ENCODE measurements at regions not wholly inside any gene's neighbourhood (a gene's known extent, or its start where the extent isn't known, plus 50 kb on each side); places are given as distances from the start of the nearest gene placed in this dataset.

DNA sequence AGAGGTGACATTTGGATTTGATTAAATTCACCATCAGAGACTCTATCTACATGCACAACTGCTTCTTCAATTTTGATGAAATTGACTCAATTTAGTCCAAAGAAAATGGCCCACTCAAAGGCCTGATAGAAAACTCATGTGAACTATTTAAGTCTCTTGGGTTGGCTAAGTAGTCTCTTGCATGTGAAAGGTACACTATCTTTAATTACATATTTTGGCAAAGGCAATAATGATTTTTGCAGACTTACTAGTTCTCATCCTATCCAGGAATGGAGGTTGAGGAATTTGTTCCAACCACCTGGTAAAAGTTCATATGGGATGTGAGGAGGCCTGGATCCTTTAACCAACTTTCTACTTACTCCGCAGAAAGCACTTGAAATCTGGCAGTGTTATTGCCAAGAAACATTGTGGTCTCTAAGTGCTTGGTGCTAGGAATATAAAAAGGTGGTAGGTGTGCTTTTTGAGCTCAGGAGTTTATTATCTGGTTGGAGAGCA lies 618.6 kb upstream of the MKI67 start:
- H3K4me3 ChIP-seq (ENCODE audit: low read depth, low read length): no peak overlapping the region
- TF ChIP-seq, protein P1, sequence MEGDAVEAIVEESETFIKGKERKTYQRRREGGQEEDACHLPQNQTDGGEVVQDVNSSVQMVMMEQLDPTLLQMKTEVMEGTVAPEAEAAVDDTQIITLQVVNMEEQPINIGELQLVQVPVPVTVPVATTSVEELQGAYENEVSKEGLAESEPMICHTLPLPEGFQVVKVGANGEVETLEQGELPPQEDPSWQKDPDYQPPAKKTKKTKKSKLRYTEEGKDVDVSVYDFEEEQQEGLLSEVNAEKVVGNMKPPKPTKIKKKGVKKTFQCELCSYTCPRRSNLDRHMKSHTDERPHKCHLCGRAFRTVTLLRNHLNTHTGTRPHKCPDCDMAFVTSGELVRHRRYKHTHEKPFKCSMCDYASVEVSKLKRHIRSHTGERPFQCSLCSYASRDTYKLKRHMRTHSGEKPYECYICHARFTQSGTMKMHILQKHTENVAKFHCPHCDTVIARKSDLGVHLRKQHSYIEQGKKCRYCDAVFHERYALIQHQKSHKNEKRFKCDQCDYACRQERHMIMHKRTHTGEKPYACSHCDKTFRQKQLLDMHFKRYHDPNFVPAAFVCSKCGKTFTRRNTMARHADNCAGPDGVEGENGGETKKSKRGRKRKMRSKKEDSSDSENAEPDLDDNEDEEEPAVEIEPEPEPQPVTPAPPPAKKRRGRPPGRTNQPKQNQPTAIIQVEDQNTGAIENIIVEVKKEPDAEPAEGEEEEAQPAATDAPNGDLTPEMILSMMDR (IDR thresholded peaks at IDR 0.05; ENCODE audit: borderline replicate concordance, insufficient read depth, low read depth, low read length): no peak

DNA sequence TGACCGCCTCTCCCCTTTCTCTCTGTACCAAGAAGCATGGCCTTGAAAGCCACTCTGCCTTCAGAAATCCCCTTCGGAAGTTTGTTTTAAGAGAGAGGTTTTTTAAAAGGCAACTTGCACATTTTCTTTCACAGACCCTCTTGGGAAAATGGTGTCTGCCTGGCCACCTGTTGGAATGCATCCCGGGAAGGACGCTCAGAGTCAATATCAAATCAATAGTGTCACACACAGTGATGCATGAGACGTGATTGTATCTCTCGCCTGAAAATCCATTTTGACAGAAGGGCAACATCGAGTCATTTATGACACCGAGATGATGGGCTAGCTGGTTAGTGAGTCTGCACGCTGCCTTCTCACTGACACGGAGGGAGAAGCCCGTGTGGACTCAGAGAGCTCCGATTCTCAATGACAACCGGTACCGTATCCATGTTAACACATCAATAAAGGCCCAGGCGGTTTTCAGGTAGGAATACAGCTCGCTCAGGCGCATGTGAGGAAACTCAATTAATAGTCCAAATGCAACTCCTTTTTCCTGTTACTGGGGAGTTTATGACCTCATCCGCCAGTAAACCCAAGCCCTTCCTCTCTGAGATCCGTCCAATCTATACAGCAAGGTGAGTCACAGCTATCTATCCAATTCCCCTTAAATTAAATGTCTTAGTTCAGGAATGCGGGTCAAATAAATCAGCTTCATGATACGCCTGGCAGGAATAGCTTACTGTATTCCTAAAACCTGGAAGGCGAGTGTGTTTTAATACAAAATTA lies 621.5 kb upstream of the MKI67 start:
- H3K4me3 ChIP-seq (ENCODE audit: low read depth, low read length): no peak overlapping the region
- TF ChIP-seq, protein P1 (IDR thresholded peaks at IDR 0.05; ENCODE audit: borderline replicate concordance, insufficient read depth, low read depth, low read length): no peak

DNA sequence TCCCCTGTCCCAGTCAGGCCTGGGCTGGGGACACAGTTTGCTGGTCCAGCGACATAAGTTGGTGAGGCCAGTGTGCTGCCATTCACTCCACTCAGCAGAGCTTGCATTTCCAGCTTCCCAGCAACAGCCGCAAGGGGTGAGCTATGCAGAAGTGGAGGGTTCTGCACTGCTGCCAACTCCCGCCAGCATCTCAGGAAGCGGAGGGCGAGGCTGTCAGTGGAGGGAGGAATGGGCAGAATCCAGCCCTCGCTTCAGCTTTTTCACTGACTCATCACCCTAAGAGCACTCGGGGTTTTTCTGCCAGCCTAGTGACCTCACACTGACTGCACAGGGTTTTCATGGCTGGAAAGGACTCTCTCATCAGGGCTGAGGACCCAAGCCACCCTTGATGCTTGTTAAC lies 625.1 kb upstream of the MKI67 start:
- no peak overlapping the region for H3K4me3 ChIP-seq (ENCODE audit: low read depth, low read length)
- TF ChIP-seq, protein P1 (IDR thresholded peaks at IDR 0.05; ENCODE audit: borderline replicate concordance, insufficient read depth, low read depth, low read length): no peak

DNA sequence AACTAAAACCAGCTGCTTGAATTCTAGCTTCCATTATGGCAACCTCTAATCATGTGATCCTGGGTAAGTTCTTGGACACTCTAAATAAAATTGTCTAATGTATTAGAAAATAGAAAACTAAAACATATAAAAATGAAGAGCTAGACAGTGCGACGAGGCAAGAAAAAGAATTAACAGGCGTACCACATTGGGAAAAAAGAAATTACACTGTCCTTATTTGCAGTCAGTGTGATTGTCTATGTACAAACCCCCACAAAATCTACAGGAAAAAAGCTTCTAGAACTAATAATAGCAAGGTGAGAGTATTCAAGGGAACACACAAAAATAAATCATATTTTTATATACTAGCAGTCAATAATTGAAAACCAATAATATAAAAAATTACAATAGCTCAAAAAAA lies 625.6 kb upstream of the MKI67 start:
- H3K4me3 ChIP-seq (ENCODE audit: low read depth, low read length): no peak overlapping the region
- TF ChIP-seq, protein P1 (IDR thresholded peaks at IDR 0.05; ENCODE audit: borderline replicate concordance, insufficient read depth, low read depth, low read length): no peak

DNA sequence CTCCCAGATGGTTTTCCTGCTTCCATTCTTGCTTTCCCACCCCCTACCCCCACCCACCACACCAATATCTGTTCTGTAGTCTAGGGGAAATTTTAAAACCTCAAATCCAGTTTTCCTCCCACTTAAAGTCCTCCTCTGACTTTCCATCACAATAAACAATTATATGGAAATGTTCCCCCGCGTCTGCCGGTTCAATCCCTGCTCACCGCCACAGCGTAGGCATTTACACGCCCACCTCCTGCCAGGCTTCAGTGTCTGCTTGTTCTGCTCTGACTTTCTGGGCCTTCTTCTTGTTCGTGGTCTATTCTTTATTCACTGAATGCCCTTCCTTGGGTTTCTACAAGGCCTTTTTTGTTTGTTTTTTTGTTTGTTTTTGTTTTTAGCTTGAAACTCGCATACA lies 633.0 kb upstream of the MKI67 start:
- TF ChIP-seq, protein P1 (IDR thresholded peaks at IDR 0.05; ENCODE audit: borderline replicate concordance, insufficient read depth, low read depth, low read length): no peak
- H3K4me3 ChIP-seq (ENCODE audit: low read depth, low read length): no peak overlapping the region

DNA sequence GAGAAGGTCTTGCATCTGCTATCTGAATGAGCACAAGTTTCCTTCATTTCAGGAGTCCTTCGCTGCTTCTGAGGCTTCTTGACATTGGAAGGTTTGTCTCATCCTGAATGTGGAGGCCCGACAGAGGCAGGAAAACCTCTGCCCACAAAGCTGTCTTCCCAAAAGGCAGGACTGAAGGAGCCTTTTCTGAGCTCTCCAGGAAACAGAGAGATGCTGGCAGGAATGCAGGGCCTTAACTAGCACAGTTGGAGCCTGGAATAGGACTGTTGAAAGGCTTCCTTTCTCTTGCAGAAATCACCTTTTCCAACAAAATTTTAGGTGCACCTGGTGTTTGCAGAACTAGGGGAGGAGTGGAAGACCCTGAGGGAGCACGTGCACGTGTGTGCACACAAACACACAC lies 637.4 kb upstream of the MKI67 start:
- TF ChIP-seq, protein P1 (IDR thresholded peaks at IDR 0.05; ENCODE audit: borderline replicate concordance, insufficient read depth, low read depth, low read length): no peak
- H3K4me3 ChIP-seq (ENCODE audit: low read depth, low read length): no peak overlapping the region

DNA sequence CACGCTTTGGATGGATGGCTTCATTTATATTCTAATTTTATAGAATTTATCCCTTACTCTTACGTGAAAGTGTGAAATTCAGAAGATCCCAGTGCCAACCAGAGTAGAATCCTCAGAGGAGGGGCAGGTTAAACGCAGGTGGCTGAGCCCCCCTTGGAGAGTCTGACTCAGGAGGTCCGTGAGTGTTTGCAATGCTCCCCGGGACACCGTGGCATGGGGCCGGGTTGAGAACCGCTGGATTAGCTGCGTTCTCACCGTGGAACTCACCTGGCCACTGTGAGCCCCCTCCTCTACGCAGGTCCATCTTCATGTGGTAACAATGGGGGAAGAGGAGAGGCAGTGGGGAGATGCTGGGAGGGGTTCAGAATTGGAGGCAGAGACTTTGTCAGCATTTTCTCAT lies 638.0 kb upstream of the MKI67 start:
- no peak overlapping the region for H3K4me3 ChIP-seq (ENCODE audit: low read depth, low read length)
- TF ChIP-seq, protein P1 (IDR thresholded peaks at IDR 0.05; ENCODE audit: borderline replicate concordance, insufficient read depth, low read depth, low read length): no peak
